ENCODE measurements at regions not wholly inside any gene's neighbourhood (a gene's known extent, or its start where the extent isn't known, plus 50 kb on each side); places are given as distances from the start of the nearest gene placed in this dataset.

- no peaks in the 10 kb centered on the region for H3K27me3 ChIP-seq
- ATAC-seq (no peak), DNase-seq (no peak)
- intact Hi-C loops (cut with DNase I): no loop called here
- no peaks in the 10 kb centered on the region for H3K4me1 ChIP-seq
- no peak overlapping the region for H3K27ac ChIP-seq
- no peaks in the 10 kb centered on the region for H3K36me3 ChIP-seq
- no peak for TF ChIP-seq CTCF (IDR thresholded peaks at IDR 0.05)
- no peak overlapping the region for H3K4me3 ChIP-seq
- no peaks in the 10 kb centered on the region for H3K9me3 ChIP-seq
These were observed 1378.3 kb upstream of the SEL1L start for GRCh38 chr14:82911930-82912329.

- no peak for TF ChIP-seq CTCF (IDR thresholded peaks at IDR 0.05)
- intact Hi-C loops (cut with DNase I): no loop called here
- no peak overlapping the region for H3K27ac ChIP-seq
- ATAC-seq (no peak), DNase-seq (no peak)
- H3K4me3 ChIP-seq: no peak overlapping the region
- H3K4me1 ChIP-seq: no peaks in the 10 kb centered on the region
- no peaks in the 10 kb centered on the region for H3K36me3 ChIP-seq
- H3K9me3 ChIP-seq: no peaks in the 10 kb centered on the region
- no peaks in the 10 kb centered on the region for H3K27me3 ChIP-seq
These were observed 1379.7 kb upstream of the SEL1L start for GRCh38 chr14:82913396-82913795.

- intact Hi-C loops (cut with DNase I): no loop called here
- Histone ChIP-seq H3K27me3 (no peaks in the 10 kb centered on the region), H3K4me3 (no peak overlapping the region), H3K36me3 (no peaks in the 10 kb centered on the region), H3K9me3 (no peaks in the 10 kb centered on the region), H3K4me1 (no peaks in the 10 kb centered on the region), H3K27ac (no peak overlapping the region)
- TF ChIP-seq CTCF (IDR thresholded peaks at IDR 0.05): no peak
- ATAC-seq: no peak
- no peak for DNase-seq
These were observed 1381.7 kb upstream of the SEL1L start for GRCh38 chr14:82915381-82915780.

- intact Hi-C loops (cut with DNase I): no loop called here
- no peak for ATAC-seq
- H3K36me3 ChIP-seq: no peaks in the 10 kb centered on the region
- no peaks in the 10 kb centered on the region for H3K9me3 ChIP-seq
- H3K4me1 ChIP-seq: no peaks in the 10 kb centered on the region
- DNase-seq: no peak
- no peak overlapping the region for H3K4me3 ChIP-seq
- no peak for TF ChIP-seq CTCF (IDR thresholded peaks at IDR 0.05)
- no peak overlapping the region for H3K27ac ChIP-seq
- no peaks in the 10 kb centered on the region for H3K27me3 ChIP-seq
These were observed 1402.0 kb upstream of the SEL1L start for GRCh38 chr14:82935691-82936090.

GRCh38 chr14:82951171-82951570, 1417.5 kb upstream of the SEL1L start:
- Histone ChIP-seq H3K27ac (no peak overlapping the region), H3K36me3 (no peaks in the 10 kb centered on the region), H3K27me3 (no peaks in the 10 kb centered on the region), H3K4me1 (no peaks in the 10 kb centered on the region), H3K9me3 (no peaks in the 10 kb centered on the region), H3K4me3 (no peak overlapping the region)
- TF ChIP-seq CTCF (IDR thresholded peaks at IDR 0.05): no peak
- ATAC-seq (no peak), DNase-seq (no peak)
- intact Hi-C loops (cut with DNase I): no loop called here

GRCh38 chr14:82963756-82964155, 1430.1 kb upstream of the SEL1L start:
- Histone ChIP-seq H3K36me3 (no peaks in the 10 kb centered on the region), H3K27me3 (no peaks in the 10 kb centered on the region), H3K9me3 (no peaks in the 10 kb centered on the region), H3K27ac (no peak overlapping the region), H3K4me1 (no peaks in the 10 kb centered on the region), H3K4me3 (no peak overlapping the region)
- no peak for TF ChIP-seq CTCF (IDR thresholded peaks at IDR 0.05)
- intact Hi-C loops (cut with DNase I): no loop called here
- DNase-seq (no peak), ATAC-seq (no peak)
